HG02973 (cell line): ENCODE measurements at regions not wholly inside any gene's neighbourhood (a gene's known extent, or its start where the extent isn't known, plus 50 kb on each side); places are given as distances from the start of the nearest gene placed in this dataset.
"Not testable (repeated sequence)": the region's sequence is repeated elsewhere in the genome, so short reads cannot be mapped to it uniquely, and the experiment has no call there.

Experiments used
- ATAC-seq: cut with Tn5 transposase; IDR thresholded peaks from one replicate; pipeline ENCODE4 v1.9.1; 2021; ENCODE audit warnings: moderate library complexity; ENCODE audit not compliant: unreplicated experiment

DNA sequence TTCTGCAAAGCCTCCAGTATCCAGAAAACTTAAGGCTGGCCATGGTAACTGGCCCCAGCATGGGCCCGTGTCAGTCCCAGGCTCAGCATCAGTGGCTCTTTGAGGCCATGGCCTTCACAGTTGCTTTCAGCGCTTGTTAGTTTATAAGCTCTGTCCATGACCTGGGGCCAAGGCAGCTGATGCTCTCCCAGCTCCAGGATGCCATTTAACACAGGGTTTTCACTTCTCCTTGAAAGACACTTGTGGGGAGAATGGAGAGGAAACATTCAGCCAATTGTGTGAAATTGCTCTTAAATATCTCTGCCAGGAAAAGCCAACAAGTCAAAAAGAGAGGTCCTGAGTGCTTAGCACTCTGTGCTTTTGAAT, 321.3 kb downstream of the FOXO1 start:
- ATAC-seq: no peak

- no peak for ATAC-seq
These were observed 320.6 kb downstream of the FOXO1 start for GRCh38 chr13:40345654-40346372.

- ATAC-seq: no peak
These were observed 319.8 kb downstream of the FOXO1 start for GRCh38 chr13:40346592-40346991.

GRCh38 chr13:40348096-40348679, 318.3 kb downstream of the FOXO1 start:
- no peak for ATAC-seq

GRCh38 chr13:40350283-40350992, 316.0 kb downstream of the FOXO1 start:
- ATAC-seq: no peak

- ATAC-seq: no peak
These were observed 314.7 kb downstream of the FOXO1 start for GRCh38 chr13:40351537-40352379.

- ATAC-seq: no peak
These were observed 314.1 kb downstream of the FOXO1 start for GRCh38 chr13:40352380-40352778.

DNA sequence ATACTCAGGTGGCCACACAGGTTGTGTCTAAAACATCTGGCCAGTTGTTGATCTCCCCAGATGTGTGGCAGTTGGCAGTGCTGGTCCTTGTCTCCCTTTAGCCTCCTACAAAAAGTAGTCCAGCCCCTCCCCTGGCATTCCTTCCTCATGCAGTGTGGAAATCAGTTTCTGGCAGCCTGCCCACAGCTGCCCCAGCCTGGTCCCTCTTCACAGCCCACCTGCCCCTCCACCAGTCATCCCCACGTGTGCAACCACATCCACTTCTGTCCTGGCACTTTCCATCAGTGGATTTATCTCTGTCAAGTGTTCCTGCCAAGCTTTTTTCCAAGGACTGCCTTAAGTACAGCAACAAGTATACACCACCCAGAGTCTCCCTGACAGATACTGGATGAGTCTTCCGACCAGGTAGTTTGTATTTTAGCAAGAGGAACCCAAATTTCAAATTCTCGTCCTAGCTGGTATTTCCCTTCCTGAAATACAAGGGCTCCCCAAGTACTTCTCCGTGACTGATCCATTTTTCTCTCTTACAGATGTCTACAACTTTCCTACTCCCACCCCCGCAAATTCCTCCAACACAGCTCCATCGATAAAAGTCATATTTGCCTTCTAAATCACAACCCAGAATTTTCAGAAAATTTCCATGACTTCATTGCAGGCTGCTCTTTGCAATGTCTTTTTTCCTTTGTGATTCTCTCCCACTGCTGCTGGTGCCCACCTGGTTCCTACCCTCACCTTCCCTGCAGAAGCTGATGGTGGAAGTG, 313.5 kb downstream of the FOXO1 start:
- no peak for ATAC-seq

DNA sequence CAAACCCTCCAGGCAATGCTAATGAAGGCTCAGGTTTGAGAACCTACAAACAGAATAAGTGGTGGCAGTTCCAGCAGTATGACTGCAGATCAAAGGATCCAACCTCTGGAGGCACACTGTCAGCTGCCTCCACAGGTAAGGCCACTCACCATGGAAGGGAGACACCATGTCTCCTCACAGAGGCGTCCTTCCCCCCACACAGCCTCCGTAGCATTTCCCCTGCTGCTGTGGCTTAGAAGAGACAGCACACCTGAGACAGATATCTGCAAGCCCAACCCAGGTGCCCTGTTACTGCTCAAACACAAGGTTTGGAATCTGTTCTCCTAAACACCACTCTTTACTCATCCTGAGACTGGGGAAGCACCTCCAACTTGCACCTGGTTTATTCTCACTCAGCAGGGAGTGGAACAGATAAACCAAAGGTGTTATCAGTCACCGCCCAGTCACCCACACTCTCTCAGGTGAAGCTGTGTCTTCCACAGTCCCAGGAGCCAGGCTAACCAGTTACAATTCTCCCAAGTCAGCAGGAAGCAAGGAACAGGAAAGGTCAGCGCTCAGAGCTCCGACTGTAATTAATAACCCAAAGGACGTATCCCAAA, 311.2 kb downstream of the FOXO1 start:
- ATAC-seq: no peak

- ATAC-seq: no peak
These were observed 310.4 kb downstream of the FOXO1 start for GRCh38 chr13:40356011-40356410.

- ATAC-seq: not testable (repeated sequence)
These were observed 310.0 kb downstream of the FOXO1 start for GRCh38 chr13:40356458-40356857.

DNA sequence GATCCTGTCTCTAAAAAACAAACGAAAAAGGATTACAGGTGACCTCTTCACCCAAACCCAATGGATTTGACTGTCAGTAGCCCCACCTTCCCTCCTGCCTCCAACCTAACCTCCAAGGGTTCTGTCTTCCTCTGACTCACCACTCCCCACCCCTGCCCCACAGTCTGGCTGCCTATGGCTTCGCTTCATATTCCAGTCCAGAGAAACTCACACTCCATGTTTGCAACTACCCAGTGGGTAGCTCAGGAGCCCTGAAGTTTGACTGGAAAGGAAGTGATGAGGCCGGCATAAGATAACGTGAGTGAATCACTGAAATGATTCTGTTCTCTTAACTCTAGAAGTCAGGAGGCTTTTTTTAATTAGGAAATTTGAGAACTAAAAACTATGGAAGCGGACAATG, 303.9 kb downstream of the FOXO1 start:
- ATAC-seq: no peak

- ATAC-seq: no peak
These were observed 302.8 kb downstream of the FOXO1 start for GRCh38 chr13:40363653-40364052.

DNA sequence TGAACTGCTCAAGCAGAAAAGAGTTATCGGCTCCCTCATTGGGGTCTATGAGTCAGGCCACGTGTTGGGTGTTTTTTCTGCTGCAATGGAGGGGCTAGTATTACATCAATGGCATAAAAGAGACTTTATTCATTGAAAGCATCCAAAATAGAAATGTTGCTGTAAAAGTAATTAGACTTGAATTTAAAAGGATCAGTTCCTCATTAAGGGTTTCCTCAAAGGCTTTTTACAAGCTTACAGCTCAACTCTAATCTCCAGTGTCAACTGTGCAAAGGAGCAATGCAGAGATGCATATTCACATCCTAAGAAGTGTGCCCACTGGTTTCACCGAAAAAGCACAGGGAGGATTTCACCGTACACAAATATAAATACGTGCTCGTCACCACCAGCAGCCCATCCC, 300.3 kb downstream of the FOXO1 start:
- no peak for ATAC-seq

- ATAC-seq: no peak
These were observed 298.1 kb downstream of the FOXO1 start for GRCh38 chr13:40368127-40368891.

DNA sequence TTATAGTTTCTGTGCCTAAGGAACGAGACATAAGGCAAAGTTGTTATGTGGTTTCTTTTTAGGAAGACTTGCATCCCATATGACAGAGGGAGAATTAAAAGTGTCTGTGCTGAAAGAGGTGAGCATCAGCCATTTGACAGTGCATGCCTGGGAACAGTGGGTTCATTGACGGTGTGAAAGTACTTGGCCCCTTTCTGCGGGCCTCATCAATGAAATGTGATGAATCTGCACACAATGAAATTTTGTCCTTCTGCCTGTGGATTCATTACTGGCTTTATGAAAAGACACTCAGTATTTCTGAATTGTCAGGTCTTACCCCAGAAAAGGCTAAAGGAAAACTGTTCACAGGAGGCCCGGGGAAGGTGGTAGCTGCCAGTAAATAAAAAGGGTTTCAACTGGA, 295.8 kb downstream of the FOXO1 start:
- no peak for ATAC-seq

- ATAC-seq: no peak
These were observed 294.8 kb downstream of the FOXO1 start for GRCh38 chr13:40371531-40372125.

DNA sequence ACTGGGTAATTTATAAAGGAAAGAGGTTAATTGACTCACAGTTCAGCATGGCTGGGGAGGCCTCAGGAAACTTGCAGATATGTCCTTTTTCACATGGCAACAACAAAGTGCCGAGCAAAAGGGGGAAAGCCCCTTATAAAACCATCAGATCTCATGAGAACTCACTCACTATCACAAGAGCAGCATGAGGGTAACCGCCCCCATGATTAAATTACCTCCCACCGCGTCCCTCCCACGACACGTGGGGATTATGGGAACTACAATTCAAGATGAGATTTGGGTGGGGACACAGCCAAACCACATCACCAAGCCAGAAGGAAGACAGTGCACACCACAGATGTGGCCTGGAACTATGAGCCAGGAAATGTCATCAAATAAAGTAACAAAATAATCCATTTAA, 292.8 kb downstream of the FOXO1 start:
- not testable (repeated sequence) for ATAC-seq
